ENCODE measurements at regions not wholly inside any gene's neighbourhood (a gene's known extent, or its start where the extent isn't known, plus 50 kb on each side); places are given as distances from the start of the nearest gene placed in this dataset.

DNA sequence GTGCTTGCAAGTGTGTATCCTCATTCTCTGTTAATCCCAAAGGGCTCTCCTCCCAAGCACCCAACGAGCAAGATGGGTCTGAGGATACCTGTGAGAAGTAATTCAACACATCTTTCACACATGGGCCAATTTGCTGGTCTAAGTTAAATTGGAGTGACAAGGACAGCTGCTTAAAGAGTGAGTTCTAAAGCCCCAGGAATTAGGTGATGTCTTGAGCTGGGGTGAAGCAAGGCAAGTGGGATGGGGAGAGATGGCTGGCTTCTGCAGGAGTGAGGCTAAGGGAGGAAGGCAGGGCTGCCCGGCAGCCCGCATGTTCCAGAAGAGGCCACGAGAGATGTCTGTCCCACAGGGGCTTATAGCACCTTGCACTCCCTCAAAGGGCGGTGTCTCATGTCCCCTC, 288.5 kb downstream of the CDH26 start:
- TF ChIP-seq, protein P1, sequence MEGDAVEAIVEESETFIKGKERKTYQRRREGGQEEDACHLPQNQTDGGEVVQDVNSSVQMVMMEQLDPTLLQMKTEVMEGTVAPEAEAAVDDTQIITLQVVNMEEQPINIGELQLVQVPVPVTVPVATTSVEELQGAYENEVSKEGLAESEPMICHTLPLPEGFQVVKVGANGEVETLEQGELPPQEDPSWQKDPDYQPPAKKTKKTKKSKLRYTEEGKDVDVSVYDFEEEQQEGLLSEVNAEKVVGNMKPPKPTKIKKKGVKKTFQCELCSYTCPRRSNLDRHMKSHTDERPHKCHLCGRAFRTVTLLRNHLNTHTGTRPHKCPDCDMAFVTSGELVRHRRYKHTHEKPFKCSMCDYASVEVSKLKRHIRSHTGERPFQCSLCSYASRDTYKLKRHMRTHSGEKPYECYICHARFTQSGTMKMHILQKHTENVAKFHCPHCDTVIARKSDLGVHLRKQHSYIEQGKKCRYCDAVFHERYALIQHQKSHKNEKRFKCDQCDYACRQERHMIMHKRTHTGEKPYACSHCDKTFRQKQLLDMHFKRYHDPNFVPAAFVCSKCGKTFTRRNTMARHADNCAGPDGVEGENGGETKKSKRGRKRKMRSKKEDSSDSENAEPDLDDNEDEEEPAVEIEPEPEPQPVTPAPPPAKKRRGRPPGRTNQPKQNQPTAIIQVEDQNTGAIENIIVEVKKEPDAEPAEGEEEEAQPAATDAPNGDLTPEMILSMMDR (conservative IDR thresholded peaks at IDR 0.05; ENCODE audit: low read depth, low read length), result no peak
- no peak overlapping the region for H3K4me3 ChIP-seq (ENCODE audit: low read depth, low read length)
- DNase-seq (ENCODE audit: low read depth), result no peak

DNA sequence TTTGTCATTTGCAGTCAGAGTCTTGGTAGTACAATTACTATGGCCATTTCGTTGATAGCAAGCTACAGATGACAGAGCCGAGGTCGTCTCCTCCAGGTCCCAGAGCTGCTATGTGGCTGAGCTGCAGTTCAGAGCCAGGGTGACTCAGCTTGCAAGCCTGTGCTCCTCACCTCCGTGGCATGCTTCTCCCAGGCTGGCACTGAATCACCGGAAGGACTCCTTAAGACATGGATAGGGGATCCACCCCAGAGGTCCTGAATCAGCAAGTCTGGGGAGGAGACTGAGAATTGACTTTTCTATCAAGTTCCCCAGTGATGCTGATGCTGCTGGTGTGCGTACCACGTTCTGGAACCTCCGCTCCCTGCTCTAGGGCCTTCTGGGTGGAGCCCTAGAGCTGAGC, 291.2 kb downstream of the CDH26 start:
- no peak overlapping the region for H3K4me3 ChIP-seq (ENCODE audit: low read depth, low read length)
- TF ChIP-seq, protein P1 (conservative IDR thresholded peaks at IDR 0.05; ENCODE audit: low read depth, low read length), result no peak
- DNase-seq (ENCODE audit: low read depth), result peak; percentile 40

DNA sequence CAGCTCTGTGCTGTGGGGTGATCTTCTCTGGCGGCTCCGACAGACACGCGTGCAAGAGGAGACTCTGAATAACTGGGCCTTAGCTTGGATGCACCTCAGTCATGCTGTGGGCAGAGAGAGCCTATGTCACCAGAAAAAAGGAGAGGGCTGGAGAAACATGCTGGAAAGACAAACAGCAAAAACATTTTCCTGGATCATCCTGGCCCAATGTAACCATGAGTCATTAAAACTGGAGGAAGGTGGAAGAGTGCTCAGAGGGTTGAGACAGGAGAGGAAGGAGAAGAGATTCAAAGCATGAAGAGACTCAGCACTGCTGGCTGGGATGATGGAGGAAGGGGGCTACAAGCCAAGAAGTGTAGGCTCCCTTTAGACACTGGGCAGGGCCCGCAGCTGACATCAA, 292.0 kb downstream of the CDH26 start:
- H3K4me3 ChIP-seq (ENCODE audit: low read depth, low read length), result no peak overlapping the region
- DNase-seq (ENCODE audit: low read depth), result no peak
- TF ChIP-seq, protein P1 (conservative IDR thresholded peaks at IDR 0.05; ENCODE audit: low read depth, low read length), result no peak

DNA sequence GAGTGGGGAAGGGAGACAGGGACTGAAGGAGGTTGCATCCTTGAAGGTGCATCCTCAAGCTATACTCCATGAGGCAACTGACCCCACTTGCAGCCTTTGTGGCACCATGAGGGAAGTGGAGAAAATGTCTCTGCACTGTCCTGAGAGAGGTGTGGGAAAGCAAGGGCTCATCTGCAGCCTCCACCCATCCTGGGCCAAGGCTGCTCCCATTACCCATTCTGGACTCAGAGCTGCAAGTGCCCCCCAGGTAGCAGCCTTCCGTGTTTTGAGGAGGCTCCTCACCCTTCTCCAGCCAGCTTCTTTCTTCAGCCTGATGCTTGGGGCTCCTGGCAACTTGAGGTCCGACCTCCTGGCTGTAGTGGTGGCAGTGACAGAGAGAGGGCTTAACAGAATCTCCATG, 294.6 kb downstream of the CDH26 start:
- DNase-seq (ENCODE audit: low read depth), result no peak
- TF ChIP-seq, protein P1 (conservative IDR thresholded peaks at IDR 0.05; ENCODE audit: low read depth, low read length), result no peak
- no peak overlapping the region for H3K4me3 ChIP-seq (ENCODE audit: low read depth, low read length)

DNA sequence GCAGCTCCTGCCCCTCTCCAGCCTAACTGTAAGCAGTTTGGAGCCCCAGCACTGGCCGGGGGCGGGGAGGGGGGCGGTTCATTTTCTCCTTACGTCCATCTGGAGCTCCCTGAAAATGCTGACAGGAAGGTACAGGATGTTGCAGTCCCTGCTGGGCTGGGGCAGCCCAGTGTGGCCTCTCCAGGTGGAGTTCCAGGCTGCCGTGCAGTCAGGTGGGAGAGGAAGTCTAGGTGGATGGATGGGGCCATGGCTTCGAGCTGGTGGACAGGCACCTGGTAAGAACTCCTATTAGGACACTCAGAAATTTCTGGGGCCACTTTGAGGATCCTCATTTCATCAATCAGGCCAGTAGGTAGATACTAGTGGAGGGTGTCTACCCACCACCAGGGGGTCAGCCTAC, 295.2 kb downstream of the CDH26 start:
- no peak for DNase-seq (ENCODE audit: low read depth)
- no peak overlapping the region for H3K4me3 ChIP-seq (ENCODE audit: low read depth, low read length)
- TF ChIP-seq, protein P1 (conservative IDR thresholded peaks at IDR 0.05; ENCODE audit: low read depth, low read length), result no peak

DNA sequence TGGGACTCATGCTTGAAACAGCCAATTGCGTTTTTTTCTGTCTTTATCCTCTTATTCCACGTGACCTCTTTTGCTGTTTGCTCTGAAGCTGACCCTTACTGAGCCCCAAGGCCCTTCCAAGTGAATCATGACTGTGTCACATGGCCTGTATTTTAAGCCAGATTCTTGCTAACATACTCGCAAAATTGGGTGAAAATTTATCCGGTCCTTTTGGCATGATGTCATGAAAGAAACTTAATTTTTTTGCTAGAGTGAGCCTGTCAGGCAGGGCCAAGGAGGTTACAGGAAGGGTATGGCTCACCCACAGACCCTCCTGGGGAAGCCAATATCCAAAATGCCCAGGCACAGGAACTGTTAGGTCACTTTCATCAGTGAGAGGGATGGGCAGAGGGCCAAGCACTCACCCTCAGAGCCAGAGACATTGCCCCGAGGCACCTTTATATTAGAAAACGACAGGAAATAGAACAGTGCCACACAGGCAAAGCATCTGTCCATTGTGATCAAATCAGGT, 296.7 kb downstream of the CDH26 start:
- no peak overlapping the region for H3K4me3 ChIP-seq (ENCODE audit: low read depth, low read length)
- TF ChIP-seq, protein P1 (conservative IDR thresholded peaks at IDR 0.05; ENCODE audit: low read depth, low read length), result no peak
- DNase-seq (ENCODE audit: low read depth), result peak; percentile 5

DNA sequence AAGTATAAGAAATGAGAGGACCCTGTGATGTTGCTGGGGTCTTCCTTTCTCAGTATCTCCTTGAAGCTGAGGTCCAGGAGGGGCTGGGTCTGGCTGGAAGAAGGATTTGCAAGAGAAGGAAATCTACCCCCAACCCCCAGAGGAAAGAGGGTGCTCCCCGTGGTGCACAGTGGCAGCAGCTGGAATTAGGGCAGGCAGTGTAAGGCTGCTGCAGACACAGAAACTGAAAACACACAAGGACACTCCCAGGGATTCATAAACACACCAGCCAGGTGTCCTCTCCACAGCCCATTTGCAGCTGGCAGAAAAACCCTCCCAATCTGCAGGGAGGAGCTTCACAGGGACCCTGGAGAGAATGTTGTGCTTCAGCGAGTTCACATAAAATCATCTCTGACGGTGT, 297.2 kb downstream of the CDH26 start:
- TF ChIP-seq, protein P1 (conservative IDR thresholded peaks at IDR 0.05; ENCODE audit: low read depth, low read length), result no peak
- DNase-seq (ENCODE audit: low read depth), result no peak
- no peak overlapping the region for H3K4me3 ChIP-seq (ENCODE audit: low read depth, low read length)

All from choroid plexus epithelial cell (primary cell).